Endothelial cell of umbilical vein (primary cell): ENCODE measurements at regions not wholly inside any gene's neighbourhood (a gene's known extent, or its start where the extent isn't known, plus 50 kb on each side); places are given as distances from the start of the nearest gene placed in this dataset.

Experiments
- BruUV-seq: library from RNA; stranded (reverse); fragments of 400-500 nt; replicated peaks from 2 replicates; lab custom pipeline; 2021; lab: Mats Ljungman, UMichigan
- CTCF ChIA-PET: fragments of 300-600, 350-600 bp; sonication (Branson Sonifier 250); formaldehyde crosslinking; loops from one replicate; lab custom pipeline; 2021; ENCODE audit warnings: antibody characterized with exemption, inconsistent platforms; lab: Charles Lee
- POLR2A ChIA-PET: fragments of 300-600, 350-600 bp; sonication (Branson Sonifier 250); formaldehyde crosslinking; loops from one replicate; lab custom pipeline; 2021; ENCODE audit warnings: antibody characterized with exemption, inconsistent platforms; lab: Charles Lee
- DNase-seq: peaks from one replicate; pipeline ENCODE4 v3.0.0-alpha.2; 2011; ENCODE audit warnings: low read depth, low spot score
- FAIRE-seq: peaks from 2 replicates; lab custom pipeline; 2011; peaks lifted over from hg19 to GRCh38; lab: Jason Lieb, UNC
- H2AFZ ChIP-seq: 2 replicates; pipeline ENCODE4 v1.6.0; 2012; ENCODE audit warnings: low read depth, low read length, control low read depth, inconsistent platforms
- H3K27ac ChIP-seq: 2 replicates; pipeline ENCODE4 v1.5.1; 2011; ENCODE audit warnings: low read depth, mild to moderate bottlenecking, control low read depth, low read length, moderate library complexity; ENCODE audit not compliant: insufficient read depth
- H3K27me3 ChIP-seq, 2 experiments: 2 replicates each; pipeline versions ENCODE4 v1.6.0 to v1.6.1; 2011; ENCODE audit warnings: low read length in 2 of 2, mixed read lengths in 1 of 2; ENCODE audit not compliant: control insufficient read depth in 2 of 2, insufficient read depth in 2 of 2
- H3K36me3 ChIP-seq, 2 experiments: 2 replicates in 1 of 2; 3 replicates in 1 of 2; pipeline ENCODE4 v1.5.1; 2011; ENCODE audit warnings: low read length in 2 of 2, mild to moderate bottlenecking in 1 of 2, moderate library complexity in 1 of 2; ENCODE audit not compliant: control insufficient read depth in 2 of 2, insufficient read depth in 2 of 2; ENCODE audit errors: extremely low read depth in 1 of 2
- H3K4me1 ChIP-seq: 3 replicates; pipeline ENCODE4 v1.5.1; 2011; ENCODE audit warnings: mild to moderate bottlenecking, low read length; ENCODE audit not compliant: control insufficient read depth, insufficient read depth; ENCODE audit errors: extremely low read depth
- H3K4me2 ChIP-seq: 2 replicates; pipeline ENCODE4 v1.6.1; 2011; ENCODE audit warnings: low read length, control low read depth, mixed read lengths; ENCODE audit not compliant: insufficient read depth
- H3K4me3 ChIP-seq, 3 experiments: fragments of 200-600 bp in 1 of 3; sonication (generic), shearing (Covaris generic) in 1 of 3; replicated peaks in 1 of 3; 2 replicates each; pipeline ENCODE4 v1.5.1; 2011 to 2016; ENCODE audit warnings: control low read depth in 3 of 3, low read length in 3 of 3, mild to moderate bottlenecking in 2 of 3, inconsistent platforms in 1 of 3, low read depth in 1 of 3, moderate library complexity in 1 of 3; ENCODE audit not compliant: insufficient read depth in 1 of 3
- H3K79me2 ChIP-seq: 2 replicates; pipeline ENCODE4 v1.6.0; 2012; ENCODE audit warnings: low read length, inconsistent platforms; ENCODE audit not compliant: control insufficient read depth, insufficient read depth
- H3K9ac ChIP-seq: replicated peaks from 2 replicates; pipeline ENCODE3; 2011; ENCODE audit warnings: low read length, control low read depth; ENCODE audit not compliant: insufficient read depth; ENCODE audit errors: extremely low read depth
- H3K9me1 ChIP-seq: replicated peaks from 3 replicates; pipeline ENCODE4 v1.6.0; 2011; ENCODE audit warnings: mild to moderate bottlenecking, low read length; ENCODE audit not compliant: control insufficient read depth, insufficient read depth; ENCODE audit errors: extremely low read depth
- H3K9me3 ChIP-seq: replicated peaks from 2 replicates; pipeline ENCODE4 v1.5.1; 2012; ENCODE audit warnings: low read length, inconsistent platforms; ENCODE audit not compliant: control insufficient read depth, insufficient read depth
- H4K20me1 ChIP-seq: replicated peaks from 2 replicates; pipeline ENCODE3; 2011; ENCODE audit warnings: mild to moderate bottlenecking, low read length; ENCODE audit not compliant: control insufficient read depth, insufficient read depth; ENCODE audit errors: extremely low read depth
- EZH2 ChIP-seq: IDR thresholded peaks from 2 replicates; pipeline ENCODE4 v1.6.1; 2012; ENCODE audit warnings: borderline replicate concordance, low read depth, mild to moderate bottlenecking, moderate library complexity, low read length, inconsistent platforms; ENCODE audit not compliant: severe bottlenecking
- FOS ChIP-seq: IDR thresholded peaks from 2 replicates; pipeline ENCODE4 v1.6.1; 2011; ENCODE audit warnings: mild to moderate bottlenecking, low read length, moderate library complexity, borderline replicate concordance; ENCODE audit not compliant: insufficient read depth
- GATA2 ChIP-seq: IDR thresholded peaks from 2 replicates; pipeline ENCODE4 v1.7.0; 2011; ENCODE audit warnings: low read depth, mild to moderate bottlenecking, moderate library complexity, mixed read lengths, low read length; ENCODE audit not compliant: insufficient read length, insufficient read depth
- JUN ChIP-seq: IDR thresholded peaks from 2 replicates; pipeline ENCODE4 v1.6.1; 2011; ENCODE audit warnings: borderline replicate concordance, low read depth; ENCODE audit not compliant: insufficient read length, insufficient read depth
- MYC ChIP-seq: IDR thresholded peaks from one replicate; pipeline ENCODE4 v1.6.1; 2011; ENCODE audit warnings: mild to moderate bottlenecking, low read depth, low read length
- POLR2A ChIP-seq: IDR thresholded peaks from 2 replicates; pipeline ENCODE4 v1.6.1; 2012; ENCODE audit warnings: low read depth, mild to moderate bottlenecking, control low read depth, low read length
- POLR2AphosphoS5 ChIP-seq: IDR thresholded peaks from 2 replicates; pipeline ENCODE4 v1.6.1; 2012; ENCODE audit warnings: low read depth, mild to moderate bottlenecking, control low read depth, low read length, moderate library complexity; ENCODE audit not compliant: insufficient read depth
- dilution Hi-C: fragments of 300-500 bp; cut with MboI; formaldehyde crosslinking; loops from one replicate; pipeline ENCODE4 v1.15.0; 2019; ENCODE audit warnings: low sequenced_read_pairs; ENCODE audit not compliant: extremely low pct_ligation_motif_present
- intact Hi-C: fragments of 100-400 bp; cut with micrococcal nuclease; formaldehyde crosslinking; loops from one replicate; pipeline ENCODE4 v1.10.0; 2022
- TF ChIP-seq, protein P1 (sequence below): IDR thresholded peaks from 2 replicates; pipeline ENCODE4 v1.6.1; 2011; ENCODE audit not compliant: insufficient read depth, insufficient read length
- TF ChIP-seq, protein P2 (sequence below), 2 donors: IDR thresholded peaks; 1 replicate in 1 of 2; 2 replicates in 1 of 2; pipeline ENCODE4 v1.5.1; 2011; ENCODE audit warnings: low read length in 2 of 2, mild to moderate bottlenecking in 2 of 2, moderate library complexity in 2 of 2, control low read depth in 1 of 2, inconsistent platforms in 1 of 2, low read depth in 1 of 2; ENCODE audit not compliant: insufficient read depth in 1 of 2; ENCODE audit errors: extremely low read depth in 1 of 2

DNA sequence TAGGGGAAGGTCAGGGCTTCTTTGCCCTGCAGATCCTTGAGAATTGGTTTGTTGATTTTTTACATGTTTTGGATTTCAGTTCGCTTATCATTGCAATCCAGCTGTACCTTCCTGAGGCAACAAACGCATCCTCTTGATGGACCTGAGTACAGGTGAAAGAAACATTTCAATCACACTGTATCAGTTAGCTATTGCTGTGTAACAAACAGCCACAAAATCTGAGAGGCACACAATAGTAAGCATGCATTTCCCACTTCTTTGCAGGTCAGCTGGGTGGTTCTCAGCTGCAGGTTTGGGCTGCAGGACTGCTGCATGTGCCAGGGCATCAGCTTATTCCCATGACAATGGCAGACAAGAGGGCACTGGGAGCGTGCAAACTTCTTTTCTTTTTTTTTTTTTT lies 586.4 kb downstream of the MATN1 start:
- ChIA-PET POLR2A (no interaction called here), CTCF (no interaction called here)
- Histone ChIP-seq H3K9me3 (no peaks in the 10 kb centered on the region), H3K9me1 (no peaks in the 10 kb centered on the region), H3K4me1 (no peaks in the 10 kb centered on the region), H3K4me2 (no peak overlapping the region), H2AFZ (no peak overlapping the region), H4K20me1 (no peaks in the 10 kb centered on the region), H3K27me3 (no peaks in the 10 kb centered on the region), H3K36me3 (no peaks in the 10 kb centered on the region), H3K9ac (no peak overlapping the region), H3K27ac (no peak overlapping the region), H3K79me2 (no peaks in the 10 kb centered on the region), H3K4me3 (no peak overlapping the region)
- no peak for DNase-seq
- no TSS peak for BruUV-seq
- dilution Hi-C loops, result no loop called here
- intact Hi-C loops, result no loop called here
- FAIRE-seq, result no peak
- TF ChIP-seq, protein P1, sequence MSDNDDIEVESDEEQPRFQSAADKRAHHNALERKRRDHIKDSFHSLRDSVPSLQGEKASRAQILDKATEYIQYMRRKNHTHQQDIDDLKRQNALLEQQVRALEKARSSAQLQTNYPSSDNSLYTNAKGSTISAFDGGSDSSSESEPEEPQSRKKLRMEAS, result no peak
- TF ChIP-seq FOS (no peak), POLR2A (no peak), GATA2 (no peak), JUN (no peak)

DNA sequence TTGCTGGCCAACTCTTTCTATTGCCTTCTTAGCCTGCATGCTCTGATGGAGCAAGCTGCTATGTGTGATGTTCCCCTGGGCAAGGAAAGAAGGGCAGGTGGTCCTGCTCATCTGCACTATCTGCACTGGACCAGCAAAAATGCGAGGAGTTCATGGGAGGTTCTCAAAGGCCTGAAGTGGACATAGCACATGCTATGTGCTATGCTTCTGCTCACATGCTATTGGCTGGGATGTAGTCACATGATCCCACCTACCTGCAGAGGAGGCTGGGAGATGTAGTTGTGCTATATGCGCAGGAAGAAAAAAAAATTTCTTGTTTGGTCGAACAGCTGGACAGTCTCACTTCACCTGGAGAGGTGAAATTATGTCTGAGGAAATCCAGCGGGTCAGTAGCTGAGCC lies 587.7 kb downstream of the MATN1 start:
- no peaks in the 10 kb centered on the region for H3K36me3 ChIP-seq
- no peaks in the 10 kb centered on the region for H3K79me2 ChIP-seq
- dilution Hi-C loops, result no loop called here
- no peak overlapping the region for H3K4me3 ChIP-seq
- TF ChIP-seq FOS, result no peak
- no peak for TF ChIP-seq GATA2
- TF ChIP-seq, protein P2, sequence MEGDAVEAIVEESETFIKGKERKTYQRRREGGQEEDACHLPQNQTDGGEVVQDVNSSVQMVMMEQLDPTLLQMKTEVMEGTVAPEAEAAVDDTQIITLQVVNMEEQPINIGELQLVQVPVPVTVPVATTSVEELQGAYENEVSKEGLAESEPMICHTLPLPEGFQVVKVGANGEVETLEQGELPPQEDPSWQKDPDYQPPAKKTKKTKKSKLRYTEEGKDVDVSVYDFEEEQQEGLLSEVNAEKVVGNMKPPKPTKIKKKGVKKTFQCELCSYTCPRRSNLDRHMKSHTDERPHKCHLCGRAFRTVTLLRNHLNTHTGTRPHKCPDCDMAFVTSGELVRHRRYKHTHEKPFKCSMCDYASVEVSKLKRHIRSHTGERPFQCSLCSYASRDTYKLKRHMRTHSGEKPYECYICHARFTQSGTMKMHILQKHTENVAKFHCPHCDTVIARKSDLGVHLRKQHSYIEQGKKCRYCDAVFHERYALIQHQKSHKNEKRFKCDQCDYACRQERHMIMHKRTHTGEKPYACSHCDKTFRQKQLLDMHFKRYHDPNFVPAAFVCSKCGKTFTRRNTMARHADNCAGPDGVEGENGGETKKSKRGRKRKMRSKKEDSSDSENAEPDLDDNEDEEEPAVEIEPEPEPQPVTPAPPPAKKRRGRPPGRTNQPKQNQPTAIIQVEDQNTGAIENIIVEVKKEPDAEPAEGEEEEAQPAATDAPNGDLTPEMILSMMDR (IDR thresholded peaks at IDR 0.05; ENCODE audit: extremely low read depth in 1 of 2, insufficient read depth in 1 of 2, low read depth in 1 of 2, low read length in 2 of 2), result no peak
- TF ChIP-seq EZH2, result no peak
- TF ChIP-seq MYC, result no peak
- TF ChIP-seq, protein P1, result no peak
- TF ChIP-seq POLR2A, result no peak
- no peak for TF ChIP-seq POLR2AphosphoS5
- TF ChIP-seq JUN, result no peak
- H3K27me3 ChIP-seq, result no peaks in the 10 kb centered on the region
- H3K9me3 ChIP-seq, result no peaks in the 10 kb centered on the region
- intact Hi-C loops, result no loop called here
- DNase-seq (no peak), FAIRE-seq (no peak)
- CTCF ChIA-PET, result no interaction called here
- BruUV-seq, result no TSS peak
- no peak overlapping the region for H3K9ac ChIP-seq
- no peak overlapping the region for H2AFZ ChIP-seq
- H3K9me1 ChIP-seq, result no peaks in the 10 kb centered on the region
- H3K27ac ChIP-seq, result no peak overlapping the region
- no peaks in the 10 kb centered on the region for H4K20me1 ChIP-seq
- no peak overlapping the region for H3K4me2 ChIP-seq
- H3K4me1 ChIP-seq, result no peaks in the 10 kb centered on the region
- POLR2A ChIA-PET, result no interaction called here
